H1 (cell line): ENCODE measurements at regions not wholly inside any gene's neighbourhood (a gene's known extent, or its start where the extent isn't known, plus 50 kb on each side); places are given as distances from the start of the nearest gene placed in this dataset.

Source experiments
- ATF2 ChIP-seq: IDR thresholded peaks from 2 replicates; pipeline ENCODE4 v1.6.1; 2012; ENCODE audit warnings: low read length, inconsistent platforms
- CHD1 ChIP-seq: IDR thresholded peaks from 2 replicates; pipeline ENCODE4 v1.6.1; 2012; ENCODE audit warnings: low read depth, low read length, improper control_type of control experiment
- NRF1 ChIP-seq: IDR thresholded peaks from 2 replicates; pipeline ENCODE4 v1.6.1; 2011; ENCODE audit warnings: mild to moderate bottlenecking, low read depth, low read length, improper control_type of control experiment
- SIRT6 ChIP-seq: IDR thresholded peaks from one replicate; pipeline ENCODE4 v1.7.1; 2012; ENCODE audit warnings: low read length, inconsistent platforms

- no peak for TF ChIP-seq SIRT6
- no peak for TF ChIP-seq CHD1
- no peak for TF ChIP-seq NRF1
- TF ChIP-seq ATF2, result no peak
Measured at GRCh38 chr12:28090835-28091234, 99.4 kb upstream of the CCDC91 start (continued).
